ENCODE measurements at regions not wholly inside any gene's neighbourhood (a gene's known extent, or its start where the extent isn't known, plus 50 kb on each side); places are given as distances from the start of the nearest gene placed in this dataset.

DNA sequence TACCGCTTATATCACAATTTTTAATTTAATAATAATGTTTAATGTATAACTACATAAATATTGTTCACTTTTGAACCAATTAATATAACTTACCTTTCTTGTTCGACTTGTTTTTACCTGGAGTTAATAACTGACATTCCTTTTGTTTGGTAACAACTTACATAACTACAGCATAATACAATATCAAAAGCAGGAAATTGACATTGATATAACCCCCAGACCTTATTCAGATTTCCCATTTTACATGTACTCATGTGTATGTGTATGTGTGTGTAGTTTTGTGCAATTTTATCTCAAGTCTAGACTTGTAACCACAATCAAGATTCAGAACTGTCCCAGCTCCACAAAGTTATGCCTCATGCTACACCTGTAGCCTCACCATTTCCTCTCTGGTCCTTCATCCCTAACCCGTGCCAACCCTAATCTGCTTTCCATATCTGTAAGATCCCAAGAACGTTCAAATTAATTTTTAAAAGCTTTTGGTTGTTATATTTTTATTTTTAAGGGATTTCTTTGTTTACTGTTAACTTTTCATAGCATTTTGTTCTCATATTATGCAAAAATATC lies 190.6 kb downstream of the MANEA start:
- Mint-ChIP-seq H3K4me1 (no peaks in the 10 kb centered on the region), H3K4me3 (no peak overlapping the region), H3K27ac (no peak overlapping the region), H3K9me3 (no peaks in the 10 kb centered on the region), H3K27me3 (ENCODE audit: insufficient read depth, low read depth, poor library complexity) (no peaks in the 10 kb centered on the region), H3K36me3 (ENCODE audit: low read depth) (no peaks in the 10 kb centered on the region)
- Histone ChIP-seq H3K9me2 (ENCODE audit: insufficient read depth) (no peaks in the 10 kb centered on the region), H3F3A (replicated peaks; ENCODE audit: low read depth) (no peaks in the 10 kb centered on the region), H4K20me1 (replicated peaks; ENCODE audit: insufficient read depth) (no peaks in the 10 kb centered on the region), H3K79me2 (replicated peaks; ENCODE audit: insufficient read depth) (no peaks in the 10 kb centered on the region), H3K4me3 (no peak overlapping the region), H3K27me3 (ENCODE audit: insufficient read depth) (no peaks in the 10 kb centered on the region), H2AFZ (no peak overlapping the region), H3K4me1 (ENCODE audit: insufficient read depth) (no peaks in the 10 kb centered on the region), H3K36me3 (ENCODE audit: insufficient read depth) (no peaks in the 10 kb centered on the region), H3K4me2 (no peak overlapping the region), H3K27ac (ENCODE audit: low read depth) (no peak overlapping the region)
- ATAC-seq (no peak), DNase-seq (ENCODE audit: low spot score) (no peak)
- TF ChIP-seq, protein P1, sequence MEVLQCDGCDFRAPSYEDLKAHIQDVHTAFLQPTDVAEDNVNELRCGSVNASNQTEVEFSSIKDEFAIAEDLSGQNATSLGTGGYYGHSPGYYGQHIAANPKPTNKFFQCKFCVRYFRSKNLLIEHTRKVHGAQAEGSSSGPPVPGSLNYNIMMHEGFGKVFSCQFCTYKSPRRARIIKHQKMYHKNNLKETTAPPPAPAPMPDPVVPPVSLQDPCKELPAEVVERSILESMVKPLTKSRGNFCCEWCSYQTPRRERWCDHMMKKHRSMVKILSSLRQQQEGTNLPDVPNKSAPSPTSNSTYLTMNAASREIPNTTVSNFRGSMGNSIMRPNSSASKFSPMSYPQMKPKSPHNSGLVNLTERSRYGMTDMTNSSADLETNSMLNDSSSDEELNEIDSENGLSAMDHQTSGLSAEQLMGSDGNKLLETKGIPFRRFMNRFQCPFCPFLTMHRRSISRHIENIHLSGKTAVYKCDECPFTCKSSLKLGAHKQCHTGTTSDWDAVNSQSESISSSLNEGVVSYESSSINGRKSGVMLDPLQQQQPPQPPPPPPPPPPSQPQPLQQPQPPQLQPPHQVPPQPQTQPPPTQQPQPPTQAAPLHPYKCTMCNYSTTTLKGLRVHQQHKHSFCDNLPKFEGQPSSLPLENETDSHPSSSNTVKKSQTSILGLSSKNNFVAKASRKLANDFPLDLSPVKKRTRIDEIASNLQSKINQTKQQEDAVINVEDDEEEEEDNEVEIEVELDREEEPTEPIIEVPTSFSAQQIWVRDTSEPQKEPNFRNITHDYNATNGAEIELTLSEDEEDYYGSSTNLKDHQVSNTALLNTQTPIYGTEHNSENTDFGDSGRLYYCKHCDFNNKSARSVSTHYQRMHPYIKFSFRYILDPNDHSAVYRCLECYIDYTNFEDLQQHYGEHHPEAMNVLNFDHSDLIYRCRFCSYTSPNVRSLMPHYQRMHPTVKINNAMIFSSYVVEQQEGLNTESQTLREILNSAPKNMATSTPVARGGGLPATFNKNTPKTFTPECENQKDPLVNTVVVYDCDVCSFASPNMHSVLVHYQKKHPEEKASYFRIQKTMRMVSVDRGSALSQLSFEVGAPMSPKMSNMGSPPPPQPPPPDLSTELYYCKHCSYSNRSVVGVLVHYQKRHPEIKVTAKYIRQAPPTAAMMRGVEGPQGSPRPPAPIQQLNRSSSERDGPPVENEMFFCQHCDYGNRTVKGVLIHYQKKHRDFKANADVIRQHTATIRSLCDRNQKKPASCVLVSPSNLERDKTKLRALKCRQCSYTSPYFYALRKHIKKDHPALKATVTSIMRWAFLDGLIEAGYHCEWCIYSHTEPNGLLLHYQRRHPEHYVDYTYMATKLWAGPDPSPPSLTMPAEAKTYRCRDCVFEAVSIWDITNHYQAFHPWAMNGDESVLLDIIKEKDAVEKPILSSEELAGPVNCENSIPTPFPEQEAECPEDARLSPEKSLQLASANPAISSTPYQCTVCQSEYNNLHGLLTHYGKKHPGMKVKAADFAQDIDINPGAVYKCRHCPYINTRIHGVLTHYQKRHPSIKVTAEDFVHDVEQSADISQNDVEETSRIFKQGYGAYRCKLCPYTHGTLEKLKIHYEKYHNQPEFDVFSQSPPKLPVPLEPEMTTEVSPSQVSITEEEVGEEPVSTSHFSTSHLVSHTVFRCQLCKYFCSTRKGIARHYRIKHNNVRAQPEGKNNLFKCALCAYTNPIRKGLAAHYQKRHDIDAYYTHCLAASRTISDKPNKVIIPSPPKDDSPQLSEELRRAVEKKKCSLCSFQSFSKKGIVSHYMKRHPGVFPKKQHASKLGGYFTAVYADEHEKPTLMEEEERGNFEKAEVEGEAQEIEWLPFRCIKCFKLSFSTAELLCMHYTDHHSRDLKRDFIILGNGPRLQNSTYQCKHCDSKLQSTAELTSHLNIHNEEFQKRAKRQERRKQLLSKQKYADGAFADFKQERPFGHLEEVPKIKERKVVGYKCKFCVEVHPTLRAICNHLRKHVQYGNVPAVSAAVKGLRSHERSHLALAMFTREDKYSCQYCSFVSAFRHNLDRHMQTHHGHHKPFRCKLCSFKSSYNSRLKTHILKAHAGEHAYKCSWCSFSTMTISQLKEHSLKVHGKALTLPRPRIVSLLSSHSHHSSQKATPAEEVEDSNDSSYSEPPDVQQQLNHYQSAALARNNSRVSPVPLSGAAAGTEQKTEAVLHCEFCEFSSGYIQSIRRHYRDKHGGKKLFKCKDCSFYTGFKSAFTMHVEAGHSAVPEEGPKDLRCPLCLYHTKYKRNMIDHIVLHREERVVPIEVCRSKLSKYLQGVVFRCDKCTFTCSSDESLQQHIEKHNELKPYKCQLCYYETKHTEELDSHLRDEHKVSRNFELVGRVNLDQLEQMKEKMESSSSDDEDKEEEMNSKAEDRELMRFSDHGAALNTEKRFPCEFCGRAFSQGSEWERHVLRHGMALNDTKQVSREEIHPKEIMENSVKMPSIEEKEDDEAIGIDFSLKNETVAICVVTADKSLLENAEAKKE (CRISPR knock-in tag; IDR thresholded peaks at IDR 0.05): no peak
- TF ChIP-seq EZH2 (IDR thresholded peaks at IDR 0.05; ENCODE audit: low read depth, unreplicated experiment) (no peak), ZNF331 (CRISPR knock-in tag; IDR thresholded peaks at IDR 0.05; ENCODE audit: low read depth) (no peak), ZNF114 (CRISPR knock-in tag; IDR thresholded peaks at IDR 0.05) (no peak), STAT1 (IDR thresholded peaks at IDR 0.05; ENCODE audit: unreplicated experiment) (no peak)

DNA sequence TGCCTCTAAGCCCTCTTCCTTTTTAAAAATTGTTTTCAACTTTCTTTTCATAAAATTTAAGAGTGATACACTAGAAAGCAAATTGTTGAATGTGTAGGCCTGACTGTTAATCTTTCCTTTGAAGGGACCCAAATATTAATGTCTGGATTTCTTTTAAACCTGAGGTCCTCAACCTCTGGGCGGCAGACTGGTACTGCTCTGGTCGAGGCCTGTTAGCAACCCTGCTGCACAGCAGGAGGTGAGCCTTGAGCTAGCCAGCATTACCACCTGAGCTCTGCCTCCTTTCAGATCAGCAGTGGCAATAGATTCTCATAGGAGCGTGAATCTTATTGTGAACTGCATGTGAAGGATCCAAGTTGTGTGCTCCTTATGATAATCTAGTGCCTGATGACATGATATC lies 191.2 kb downstream of the MANEA start:
- H3K27me3 ChIP-seq (ENCODE audit: insufficient read depth): no peaks in the 10 kb centered on the region
- no peak overlapping the region for H3K4me3 Mint-ChIP-seq
- H3K4me1 Mint-ChIP-seq: no peaks in the 10 kb centered on the region
- no peaks in the 10 kb centered on the region for H3K36me3 Mint-ChIP-seq (ENCODE audit: low read depth)
- peak; percentile 98 for ATAC-seq
- H3K9me3 Mint-ChIP-seq: no peaks in the 10 kb centered on the region
- H4K20me1 ChIP-seq (replicated peaks; ENCODE audit: insufficient read depth): no peaks in the 10 kb centered on the region
- TF ChIP-seq, protein P2, sequence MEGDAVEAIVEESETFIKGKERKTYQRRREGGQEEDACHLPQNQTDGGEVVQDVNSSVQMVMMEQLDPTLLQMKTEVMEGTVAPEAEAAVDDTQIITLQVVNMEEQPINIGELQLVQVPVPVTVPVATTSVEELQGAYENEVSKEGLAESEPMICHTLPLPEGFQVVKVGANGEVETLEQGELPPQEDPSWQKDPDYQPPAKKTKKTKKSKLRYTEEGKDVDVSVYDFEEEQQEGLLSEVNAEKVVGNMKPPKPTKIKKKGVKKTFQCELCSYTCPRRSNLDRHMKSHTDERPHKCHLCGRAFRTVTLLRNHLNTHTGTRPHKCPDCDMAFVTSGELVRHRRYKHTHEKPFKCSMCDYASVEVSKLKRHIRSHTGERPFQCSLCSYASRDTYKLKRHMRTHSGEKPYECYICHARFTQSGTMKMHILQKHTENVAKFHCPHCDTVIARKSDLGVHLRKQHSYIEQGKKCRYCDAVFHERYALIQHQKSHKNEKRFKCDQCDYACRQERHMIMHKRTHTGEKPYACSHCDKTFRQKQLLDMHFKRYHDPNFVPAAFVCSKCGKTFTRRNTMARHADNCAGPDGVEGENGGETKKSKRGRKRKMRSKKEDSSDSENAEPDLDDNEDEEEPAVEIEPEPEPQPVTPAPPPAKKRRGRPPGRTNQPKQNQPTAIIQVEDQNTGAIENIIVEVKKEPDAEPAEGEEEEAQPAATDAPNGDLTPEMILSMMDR (conservative IDR thresholded peaks at IDR 0.05; ENCODE audit: low read depth in 2 of 2): peak; percentile 38 to 61
- TF ChIP-seq, protein P3, sequence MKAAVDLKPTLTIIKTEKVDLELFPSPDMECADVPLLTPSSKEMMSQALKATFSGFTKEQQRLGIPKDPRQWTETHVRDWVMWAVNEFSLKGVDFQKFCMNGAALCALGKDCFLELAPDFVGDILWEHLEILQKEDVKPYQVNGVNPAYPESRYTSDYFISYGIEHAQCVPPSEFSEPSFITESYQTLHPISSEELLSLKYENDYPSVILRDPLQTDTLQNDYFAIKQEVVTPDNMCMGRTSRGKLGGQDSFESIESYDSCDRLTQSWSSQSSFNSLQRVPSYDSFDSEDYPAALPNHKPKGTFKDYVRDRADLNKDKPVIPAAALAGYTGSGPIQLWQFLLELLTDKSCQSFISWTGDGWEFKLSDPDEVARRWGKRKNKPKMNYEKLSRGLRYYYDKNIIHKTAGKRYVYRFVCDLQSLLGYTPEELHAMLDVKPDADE (IDR thresholded peaks at IDR 0.05): no peak
- no peak for TF ChIP-seq ZNF114 (CRISPR knock-in tag; IDR thresholded peaks at IDR 0.05)
- no peaks in the 10 kb centered on the region for H3K4me1 ChIP-seq (ENCODE audit: insufficient read depth)
- H3K4me2 ChIP-seq: no peak overlapping the region
- H3F3A ChIP-seq (replicated peaks; ENCODE audit: low read depth): no peaks in the 10 kb centered on the region
- H3K27ac ChIP-seq (ENCODE audit: low read depth): no peak overlapping the region
- H3K27me3 Mint-ChIP-seq (ENCODE audit: insufficient read depth, low read depth, poor library complexity): no peaks in the 10 kb centered on the region
- no peak overlapping the region for H3K27ac Mint-ChIP-seq
- H3K4me3 ChIP-seq: no peak overlapping the region
- H3K36me3 ChIP-seq (ENCODE audit: insufficient read depth): no peaks in the 10 kb centered on the region
- no peaks in the 10 kb centered on the region for H3K9me2 ChIP-seq (ENCODE audit: insufficient read depth)
- H3K79me2 ChIP-seq (replicated peaks; ENCODE audit: insufficient read depth): no peaks in the 10 kb centered on the region
- H2AFZ ChIP-seq: no peak overlapping the region
- DNase-seq (ENCODE audit: low spot score): peak; percentile 77
